ENCODE measurements at regions not wholly inside any gene's neighbourhood (a gene's known extent, or its start where the extent isn't known, plus 50 kb on each side); places are given as distances from the start of the nearest gene placed in this dataset.

GRCh38 chr12:24404086-24404815 is 454.8 kb upstream of the SOX5 start:
- peak overlapping the region; percentile 85 for H2BK5ac ChIP-seq (ENCODE audit: low read depth, low read length, poor library complexity, severe bottlenecking)
- H3K18ac ChIP-seq (ENCODE audit: low read depth, low read length) = peak overlapping the region; percentile 84; the same call in 1 of the 2 replicates
- H2AK5ac ChIP-seq (ENCODE audit: low read depth, low read length) = peak overlapping the region; percentile 41
- WGBS, 2 experiments (ENCODE audit: extremely low coverage in 2 of 2, insufficient read length in 1 of 2) = 8% methylated on average over 2 of the region's 6 CpGs; no CpG with 5 or more reads in 1 of the 2 experiments
- POLR2A ChIA-PET (ENCODE audit: unreplicated experiment) = no interaction called here
- ATAC-seq (ENCODE audit: low read depth) (peak; percentile 96), DNase-seq (peak; percentile 87)
- H3K4ac ChIP-seq (ENCODE audit: low read depth, low read length) = peak overlapping the region; percentile 42
- H4K8ac ChIP-seq (ENCODE audit: low read depth in 2 of 2, low read length in 2 of 2) = peak overlapping the region; percentile 2 to 46; a peak in 3 of 4 replicates
- H3K27ac ChIP-seq (ENCODE audit: insufficient read depth, low read length) = peak overlapping the region; percentile 84
- in situ Hi-C loops (cut with MboI; ENCODE audit: low sequenced_read_pairs) (no loop called here), intact Hi-C loops (cut with micrococcal nuclease) (no loop called here), dilution Hi-C loops (cut with HindIII; ENCODE audit: low sequenced_read_pairs, unreplicated experiment) (no loop called here)
- H3K27me3 ChIP-seq (ENCODE audit: control insufficient read depth, insufficient read depth, low read length) = no peaks in the 10 kb centered on the region
- no peaks in the 10 kb centered on the region; the same call in 1 of the 2 replicates for H3K9me1 ChIP-seq (ENCODE audit: insufficient read depth, low read length)
- H2BK20ac ChIP-seq (ENCODE audit: low read depth, low read length) = peak overlapping the region; percentile 55; the same call in 1 of the 2 replicates
- no TSS peak for BruUV-seq (replicated peaks)
- peaks cover 4% of the 10 kb centered on the region; the same call in 1 of the 2 replicates for H3K4me1 ChIP-seq (ENCODE audit: control insufficient read depth, insufficient read depth, low read length)
- CTCF ChIA-PET = interaction anchor here (0.6 kb wide), 1 partner anchor 369 kb away, joined by 3 read pairs; no protein-coding TSS in a partner anchor
- H3K9me3 ChIP-seq (ENCODE audit: control insufficient read depth, insufficient read depth, low read length) = no peaks in the 10 kb centered on the region
- H2BK120ac ChIP-seq (ENCODE audit: low read depth, low read length) = peak overlapping the region; percentile 71
- no peak overlapping the region for H3K4me3 ChIP-seq (ENCODE audit: insufficient read depth, low read depth, low read length)
- no peak overlapping the region for H2AFZ ChIP-seq (replicated peaks; ENCODE audit: low read length, poor library complexity)
- TF ChIP-seq MAFK (IDR thresholded peaks at IDR 0.05; ENCODE audit: low read depth, low read length) (no peak), POLR2A (IDR thresholded peaks at IDR 0.05; ENCODE audit: low read depth, low read length) (no peak), RFX5 (IDR thresholded peaks at IDR 0.05; ENCODE audit: low read depth, low read length) (no peak), NFE2L2 (IDR thresholded peaks at IDR 0.05; ENCODE audit: low read depth, low read length) (0 out of 2 replicates have a peak, but pooled peaks have one; percentile 14), FOS (IDR thresholded peaks at IDR 0.05; ENCODE audit: low read depth, low read length) (no peak), SMC3 (IDR thresholded peaks at IDR 0.05; ENCODE audit: low read depth, low read length) (no peak), MXI1 (IDR thresholded peaks at IDR 0.05; ENCODE audit: borderline replicate concordance, low read depth, low read length) (no peak), CHD1 (IDR thresholded peaks at IDR 0.05; ENCODE audit: low read depth, low read length) (no peak), CEBPB (IDR thresholded peaks at IDR 0.05; ENCODE audit: low read depth, low read length) (peak; percentile 94)
- H3K23ac ChIP-seq (ENCODE audit: low read depth, low read length) = no peak overlapping the region
- no peak overlapping the region for H3K56ac ChIP-seq (ENCODE audit: extremely low read depth, insufficient read depth, low read length)
- no peak overlapping the region for H3K9ac ChIP-seq (ENCODE audit: low read depth, low read length)
- 0 out of 2 replicates have a peak, but pooled peaks cover 1% of the 10 kb centered on the region for H3K36me3 ChIP-seq (ENCODE audit: control insufficient read depth, insufficient read depth, low read length)
- no peak overlapping the region for H2BK15ac ChIP-seq (ENCODE audit: low read depth, low read length)
- no peaks in the 10 kb centered on the region for H4K20me1 ChIP-seq (ENCODE audit: insufficient read depth, low read length)
- H3K14ac ChIP-seq (replicated peaks; ENCODE audit: low read depth, low read length) = no peak overlapping the region
- peaks cover 0 to 4% of the 10 kb centered on the region in 2 experiments; a peak in 1 of 4 replicates for H3K79me1 ChIP-seq (ENCODE audit: low read depth in 1 of 2, low read length in 2 of 2)
- 0 out of 2 replicates have a peak overlapping the region, but pooled peaks have one; percentile 31 for H4K5ac ChIP-seq (ENCODE audit: low read depth, low read length)
- H2AK9ac ChIP-seq (replicated peaks; ENCODE audit: low read depth, low read length, poor library complexity) = no peak overlapping the region
- peak overlapping the region; percentile 54; the same call in 1 of the 2 replicates for H3K4me2 ChIP-seq (ENCODE audit: low read depth, low read length)
- peak overlapping the region; percentile 71 for H4K91ac ChIP-seq (ENCODE audit: insufficient read depth, low read depth, low read length)

Measured in IMR-90 (cell line).